Lung (tissue), 11 donors: ENCODE measurements at regions not wholly inside any gene's neighbourhood (a gene's known extent, or its start where the extent isn't known, plus 50 kb on each side); places are given as distances from the start of the nearest gene placed in this dataset.

Experiments used
- ATAC-seq: fragments of 200-7000 bp; cut with Tn5 transposase; one replicate; pipeline ENCODE4 v1.9.1; 2020; ENCODE audit warnings: moderate number of reproducible peaks; ENCODE audit not compliant: insufficient read depth, low FRiP score
- DNase-seq, 3 donors: peaks; one replicate each; pipeline ENCODE4 v3.0.0-alpha.2; 2013 to 2017
- H3K27ac ChIP-seq, 2 donors: one replicate each; pipeline ENCODE4 v1.5.1; 2013; ENCODE audit warnings: mild to moderate bottlenecking in 2 of 2, moderate library complexity in 2 of 2, control low read depth in 1 of 2, inconsistent platforms in 1 of 2, low read depth in 1 of 2, low read length in 1 of 2
- H3K27me3 ChIP-seq, 3 donors: one replicate each; pipeline ENCODE4 v1.5.1; 2013; ENCODE audit warnings: low read length in 2 of 3; ENCODE audit not compliant: control insufficient read depth in 3 of 3, insufficient read depth in 3 of 3
- H3K36me3 ChIP-seq, 4 donors: one replicate each; pipeline ENCODE4 v1.5.1; 2013; ENCODE audit warnings: low read length in 4 of 4, mild to moderate bottlenecking in 1 of 4, moderate library complexity in 1 of 4; ENCODE audit not compliant: control insufficient read depth in 4 of 4, insufficient read depth in 4 of 4
- H3K4me1 ChIP-seq, 5 donors: one replicate each; pipeline ENCODE4 v1.5.1; 2013; ENCODE audit warnings: low read length in 5 of 5, mild to moderate bottlenecking in 2 of 5, moderate library complexity in 1 of 5; ENCODE audit not compliant: control insufficient read depth in 5 of 5, insufficient read depth in 5 of 5
- H3K4me3 ChIP-seq: one replicate; pipeline ENCODE4 v1.5.1; 2013; ENCODE audit warnings: mild to moderate bottlenecking, control low read depth, moderate library complexity
- H3K9ac ChIP-seq, 2 donors: one replicate each; pipeline ENCODE4 v1.5.1; 2013; ENCODE audit warnings: low read length in 2 of 2, control low read depth in 1 of 2; ENCODE audit not compliant: insufficient read depth in 1 of 2
- H3K9me3 ChIP-seq, 4 donors: one replicate each; pipeline ENCODE4 v1.5.1; 2013; ENCODE audit warnings: low read length in 3 of 4, mild to moderate bottlenecking in 1 of 4, moderate library complexity in 1 of 4; ENCODE audit not compliant: control insufficient read depth in 4 of 4, insufficient read depth in 3 of 4
- WGBS, 2 donors: extraction: QIAGEN DNeasy Blood & Tissue Kit; methylation state at CpG; one replicate each; pipeline ENCODE4 v1.1.7; 2013; 5-methylcytosine and 5-hydroxymethylcytosine counted together
- TF ChIP-seq, protein P1 (sequence below): IDR thresholded peaks from 2 replicates; pipeline ENCODE4 v1.5.1; 2012; ENCODE audit warnings: mild to moderate bottlenecking; ENCODE audit errors: control extremely low read depth, extremely low read depth
- donor health status: control.
- donor health status: control.
- donor health status: Bipolar disorder and iron deficiency.
- donor health status: healthy.
- donor health status: DM: yes; HTN: yes; CAD: no.

DNA sequence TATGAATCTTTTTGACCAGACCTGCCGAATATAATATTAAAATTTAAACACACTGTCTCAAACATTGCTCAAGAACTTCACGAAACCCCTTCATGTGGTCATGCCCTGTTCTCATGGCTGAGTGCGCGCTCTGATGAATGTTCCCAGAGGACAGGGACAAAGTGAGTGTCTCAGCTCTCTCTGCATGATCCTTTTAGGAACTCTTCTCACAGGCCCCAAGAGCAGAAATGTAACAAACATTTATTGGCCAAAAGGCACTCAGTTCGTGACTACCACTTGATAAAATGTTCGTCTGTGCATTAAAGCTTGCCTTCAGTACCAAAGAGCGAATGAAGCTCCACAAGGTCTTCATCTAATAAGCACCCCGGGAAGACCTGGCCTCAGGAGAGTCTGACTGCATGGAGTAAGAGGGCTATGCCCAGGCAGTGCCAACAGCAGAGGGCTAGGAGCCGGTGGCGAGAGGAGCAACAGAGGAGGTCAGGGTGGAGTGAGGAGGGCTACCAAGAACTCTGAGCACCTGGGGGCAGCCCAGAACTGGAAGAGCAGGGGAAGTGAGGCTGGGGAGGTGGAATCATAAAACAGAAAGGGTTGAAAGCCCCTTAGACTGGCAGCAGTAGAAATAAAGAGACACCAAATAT is 171.1 kb downstream of the RHOU start:
- ATAC-seq (no peak), DNase-seq (no peak)
- no peak overlapping the region for H3K27ac ChIP-seq
- H3K27me3 ChIP-seq = no peaks in the 10 kb centered on the region
- H3K4me3 ChIP-seq = no peak overlapping the region
- TF ChIP-seq, protein P1, sequence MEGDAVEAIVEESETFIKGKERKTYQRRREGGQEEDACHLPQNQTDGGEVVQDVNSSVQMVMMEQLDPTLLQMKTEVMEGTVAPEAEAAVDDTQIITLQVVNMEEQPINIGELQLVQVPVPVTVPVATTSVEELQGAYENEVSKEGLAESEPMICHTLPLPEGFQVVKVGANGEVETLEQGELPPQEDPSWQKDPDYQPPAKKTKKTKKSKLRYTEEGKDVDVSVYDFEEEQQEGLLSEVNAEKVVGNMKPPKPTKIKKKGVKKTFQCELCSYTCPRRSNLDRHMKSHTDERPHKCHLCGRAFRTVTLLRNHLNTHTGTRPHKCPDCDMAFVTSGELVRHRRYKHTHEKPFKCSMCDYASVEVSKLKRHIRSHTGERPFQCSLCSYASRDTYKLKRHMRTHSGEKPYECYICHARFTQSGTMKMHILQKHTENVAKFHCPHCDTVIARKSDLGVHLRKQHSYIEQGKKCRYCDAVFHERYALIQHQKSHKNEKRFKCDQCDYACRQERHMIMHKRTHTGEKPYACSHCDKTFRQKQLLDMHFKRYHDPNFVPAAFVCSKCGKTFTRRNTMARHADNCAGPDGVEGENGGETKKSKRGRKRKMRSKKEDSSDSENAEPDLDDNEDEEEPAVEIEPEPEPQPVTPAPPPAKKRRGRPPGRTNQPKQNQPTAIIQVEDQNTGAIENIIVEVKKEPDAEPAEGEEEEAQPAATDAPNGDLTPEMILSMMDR = no peak
- no peak overlapping the region for H3K9ac ChIP-seq
- H3K36me3 ChIP-seq = peaks cover 0 to 3% (median 0%) of the 10 kb centered on the region in 4 donors
- 93 to 95% methylated on average over 10 of the region's 10 CpGs for WGBS, 2 donors
- H3K4me1 ChIP-seq = peaks cover 0 to 53% (median 14%) of the 10 kb centered on the region in 5 donors
- peaks cover 0 to 5% (median 2%) of the 10 kb centered on the region in 4 donors for H3K9me3 ChIP-seq

DNA sequence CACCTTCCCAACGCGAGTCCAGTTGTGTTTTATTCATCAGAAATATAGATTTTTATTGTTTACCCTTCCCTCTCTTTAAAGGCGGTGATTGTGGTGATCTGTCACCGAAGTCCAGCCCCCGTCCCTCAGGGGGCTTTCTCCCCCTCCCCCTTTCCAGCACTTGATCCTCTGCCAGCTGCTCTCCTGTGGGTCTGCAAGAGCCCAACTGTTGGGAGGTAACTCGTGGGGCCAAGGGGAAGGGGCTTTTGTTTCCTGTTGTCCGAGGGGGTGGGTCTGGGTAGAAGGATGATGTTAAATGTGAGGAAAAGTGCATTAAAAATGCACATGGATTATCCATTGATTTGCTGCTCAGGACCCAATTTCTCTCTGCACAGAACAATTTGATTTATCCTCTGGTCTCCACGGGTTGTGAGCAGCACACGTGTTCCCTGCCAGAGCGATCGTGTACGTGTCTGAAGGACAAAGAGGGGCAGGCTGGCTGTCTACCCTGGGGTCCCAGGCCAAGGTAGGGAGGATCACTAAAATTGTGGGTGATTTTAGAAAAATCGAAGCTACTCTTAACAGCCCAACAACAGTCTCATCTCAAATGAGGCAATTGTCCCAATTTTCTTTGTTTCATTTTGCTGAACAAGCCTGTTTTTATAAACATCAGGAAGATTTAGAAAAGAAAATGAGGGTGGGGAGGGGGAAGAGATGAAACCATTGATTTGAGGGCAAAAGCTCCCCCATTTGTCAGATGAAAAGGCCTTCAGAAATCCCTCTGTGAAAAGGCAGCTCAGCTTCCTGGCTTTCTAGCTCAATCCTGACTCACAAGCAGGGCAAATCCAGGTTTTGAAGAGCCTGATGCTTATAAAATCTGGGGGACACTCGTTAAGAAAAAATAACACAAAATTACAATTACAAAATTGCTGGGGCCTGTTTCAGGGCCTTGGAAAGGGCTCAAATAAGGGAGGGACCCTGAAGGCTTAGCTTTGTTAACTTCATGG is 176.2 kb downstream of the RHOU start:
- peak overlapping the region in 1 of 2 donors; percentile 40 for H3K9ac ChIP-seq
- H3K27me3 ChIP-seq = no peaks in the 10 kb centered on the region
- H3K4me3 ChIP-seq = no peak overlapping the region
- WGBS, 2 donors = 81 to 83% methylated on average over 14 of the region's 14 CpGs
- peaks cover 0 to 3% (median 0%) of the 10 kb centered on the region in 4 donors for H3K36me3 ChIP-seq
- ATAC-seq = no peak
- peak in 2 of 3 donors; percentile 39 to 53 for DNase-seq
- peaks cover 0 to 15% (median 4%) of the 10 kb centered on the region in 5 donors for H3K4me1 ChIP-seq
- H3K27ac ChIP-seq = no peak overlapping the region
- TF ChIP-seq, protein P1 = no peak
- peaks cover 0 to 5% (median 1%) of the 10 kb centered on the region in 4 donors for H3K9me3 ChIP-seq

DNA sequence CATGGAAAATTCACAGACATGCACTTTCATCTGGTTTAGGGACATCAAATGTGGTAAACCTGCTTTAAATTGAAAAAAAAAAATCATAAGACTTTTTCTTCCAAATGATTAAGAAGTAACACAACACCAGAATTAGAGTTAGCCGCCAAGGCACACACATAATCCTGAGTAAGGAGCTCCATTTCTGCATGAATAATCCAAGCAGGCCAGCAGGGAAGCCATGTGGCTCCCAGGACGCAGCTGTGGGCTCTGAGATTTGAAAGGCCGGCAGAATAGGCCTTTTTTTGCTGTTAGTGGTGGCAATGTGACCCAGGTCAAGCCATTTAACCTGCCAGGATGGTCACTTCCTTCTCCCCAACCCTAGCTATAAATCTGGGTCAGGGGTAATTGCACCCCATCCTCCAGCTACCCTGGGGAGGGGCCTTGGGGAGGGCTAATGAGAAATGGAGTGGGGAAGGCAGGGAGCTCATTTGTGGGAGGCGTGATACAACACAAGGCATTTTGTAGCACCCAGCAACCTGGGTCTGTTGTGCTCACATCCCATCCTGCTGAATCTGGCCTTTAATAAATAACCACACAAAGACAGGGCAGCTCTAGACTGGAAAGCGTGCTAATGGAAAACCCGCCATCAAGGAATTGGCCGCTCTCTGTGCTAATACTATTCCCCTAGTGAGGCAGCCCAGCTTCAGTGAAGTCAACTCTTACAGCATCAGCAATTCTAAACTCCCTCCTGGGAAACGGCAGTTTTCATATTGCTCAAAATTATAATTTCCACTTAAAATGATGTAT is 178.5 kb downstream of the RHOU start:
- ATAC-seq = no peak
- no peak overlapping the region for H3K4me3 ChIP-seq

More for the DNA sequence above, 178.5 kb downstream of the RHOU start:
- Histone ChIP-seq H3K27ac (no peak overlapping the region), H3K27me3 (no peaks in the 10 kb centered on the region), H3K9me3 (no peaks in the 10 kb centered on the region), H3K4me1 (peaks cover 0 to 31% (median 8%) of the 10 kb centered on the region in 5 donors), H3K36me3 (no peaks in the 10 kb centered on the region), H3K9ac (no peak overlapping the region)
- 95 to 97% methylated on average over 8 of the region's 8 CpGs for WGBS, 2 donors
- TF ChIP-seq, protein P1 = no peak
- DNase-seq = no peak
